GM21528 (cell line): ENCODE measurements at regions not wholly inside any gene's neighbourhood (a gene's known extent, or its start where the extent isn't known, plus 50 kb on each side); places are given as distances from the start of the nearest gene placed in this dataset.

Source experiments
- ATAC-seq: cut with Tn5 transposase; IDR thresholded peaks from one replicate; pipeline ENCODE4 v1.9.1; 2021; ENCODE audit warnings: mild to moderate bottlenecking, moderate library complexity; ENCODE audit not compliant: unreplicated experiment, low FRiP score

DNA sequence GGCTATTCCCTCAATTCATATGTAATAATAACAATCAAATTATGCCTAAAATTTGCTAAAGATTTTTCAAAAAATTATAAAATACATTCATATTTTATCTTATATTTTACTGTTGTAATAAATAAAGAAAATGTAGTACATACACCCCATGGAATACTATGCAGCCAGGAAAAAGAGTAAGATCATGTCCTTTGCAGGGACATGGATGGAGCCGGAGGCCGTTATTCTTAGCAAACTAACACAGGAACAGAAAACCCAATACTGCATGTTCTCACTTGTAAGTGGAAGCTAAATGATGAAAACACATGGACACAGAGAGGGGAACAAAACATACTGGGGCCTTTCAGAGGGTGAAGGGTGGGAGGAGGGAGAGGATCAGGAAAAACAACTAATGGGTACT is 584.2 kb upstream of the MMS22L start:
- ATAC-seq, result no peak

DNA sequence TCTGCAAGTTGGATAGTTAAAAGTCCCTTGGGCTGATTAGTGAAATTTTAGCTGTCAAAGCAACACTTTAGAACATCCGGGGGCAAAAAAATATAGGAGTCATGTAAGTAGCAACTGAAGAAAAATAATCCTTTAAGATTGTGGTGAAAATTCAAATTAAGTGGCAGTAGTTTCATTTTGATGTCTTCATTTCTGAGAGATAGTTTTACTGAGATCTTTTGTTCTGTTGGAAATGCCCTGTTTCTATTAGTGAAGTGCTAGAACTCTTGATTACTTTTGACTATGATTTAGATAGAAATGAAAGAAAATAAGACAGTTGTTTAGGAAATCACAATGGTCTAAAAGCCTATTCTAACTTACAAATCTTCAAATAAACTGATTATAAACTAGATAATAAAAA is 587.3 kb upstream of the MMS22L start:
- ATAC-seq, result no peak

DNA sequence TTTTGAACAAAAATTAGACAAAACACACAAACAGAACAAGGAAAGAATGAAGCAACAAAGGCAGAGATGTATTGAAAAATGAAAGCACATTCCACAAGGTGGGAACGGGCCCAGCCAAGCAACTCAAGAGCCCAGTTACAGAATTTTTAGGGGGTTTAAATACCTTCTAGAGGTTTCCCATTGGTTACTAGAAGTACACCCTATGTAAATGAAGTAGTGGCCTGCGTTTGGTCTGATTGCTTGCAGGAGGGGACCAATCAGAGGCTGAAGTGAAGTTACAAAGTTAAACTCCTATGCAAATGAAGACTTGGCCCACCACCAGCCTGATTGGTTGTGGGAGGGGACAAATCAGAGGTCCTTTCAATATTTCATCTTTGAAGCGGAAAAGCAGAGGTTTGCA is 593.7 kb upstream of the MMS22L start:
- no peak for ATAC-seq

DNA sequence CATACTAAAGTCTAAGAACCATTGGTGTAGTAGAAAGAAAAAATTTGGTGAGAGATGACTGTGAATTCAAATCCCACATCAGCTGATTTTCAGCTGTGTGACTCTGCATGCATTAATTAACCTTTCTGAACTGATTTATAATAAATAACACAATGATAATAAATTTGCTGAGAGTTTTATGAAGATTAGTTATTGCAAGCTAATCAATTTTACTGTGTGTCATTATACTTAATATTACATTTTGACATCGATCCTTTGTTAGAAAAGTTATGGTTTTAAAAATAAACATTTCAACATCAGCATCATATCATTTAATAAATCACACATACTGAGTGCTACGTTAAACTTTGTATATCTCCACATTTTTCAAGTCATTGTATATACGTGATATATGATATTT is 599.7 kb upstream of the MMS22L start:
- no peak for ATAC-seq

DNA sequence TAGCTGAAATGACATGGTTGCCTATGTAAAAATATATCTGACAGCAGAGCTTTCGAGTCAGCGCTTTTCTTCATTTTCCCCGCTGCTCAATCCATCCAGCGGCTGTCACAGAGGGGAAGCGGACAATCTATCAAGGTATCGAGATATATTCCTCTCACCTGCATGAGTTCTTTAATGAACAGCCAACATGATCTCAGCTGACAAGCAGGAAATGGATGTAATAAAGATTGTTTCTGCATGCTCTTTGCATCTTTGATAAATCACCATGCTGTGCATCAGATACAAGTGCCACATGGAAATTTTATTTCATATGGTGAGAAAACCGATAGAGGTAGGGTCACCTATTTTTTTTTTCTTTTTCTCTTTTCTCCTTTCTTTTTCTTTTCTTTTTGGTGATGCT is 602.3 kb upstream of the MMS22L start:
- no peak for ATAC-seq

DNA sequence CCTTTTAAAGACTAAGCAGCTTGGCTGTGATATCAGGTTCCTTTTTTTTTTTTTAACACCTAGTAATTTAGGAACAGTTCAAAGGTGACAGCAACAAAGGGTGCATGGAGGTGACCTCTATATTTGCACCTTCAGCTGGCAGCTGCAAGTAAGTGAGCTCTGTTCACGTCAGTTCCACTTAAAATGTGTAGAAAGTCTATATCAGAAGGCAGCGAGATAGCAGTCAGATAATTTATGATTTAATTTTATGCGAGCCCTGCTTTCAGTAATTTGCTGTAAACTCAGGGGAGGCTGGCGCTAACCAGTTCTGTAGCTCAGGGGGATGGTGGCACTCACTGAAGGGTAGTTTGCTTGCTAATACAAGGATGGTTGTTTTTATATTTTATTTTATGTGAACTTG is 602.8 kb upstream of the MMS22L start:
- no peak for ATAC-seq

DNA sequence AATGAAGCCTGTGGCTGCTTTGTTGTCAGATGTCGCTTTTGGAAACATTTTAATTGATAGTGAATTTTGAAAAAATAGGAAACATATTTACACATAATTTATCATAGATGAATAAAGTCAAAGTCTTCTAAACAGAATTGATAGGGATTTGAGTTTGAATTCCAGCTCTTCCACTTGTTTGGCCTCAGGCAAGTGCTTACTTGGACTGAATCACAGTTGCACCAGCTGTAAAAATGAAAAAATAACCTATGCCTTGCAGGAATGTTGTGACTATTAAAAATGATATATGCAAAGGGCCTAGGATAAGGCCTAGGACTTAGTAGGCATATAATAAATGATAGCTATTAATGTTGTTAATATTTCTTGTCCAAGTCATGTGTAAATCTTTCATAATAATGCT is 618.5 kb upstream of the MMS22L start:
- ATAC-seq, result no peak

DNA sequence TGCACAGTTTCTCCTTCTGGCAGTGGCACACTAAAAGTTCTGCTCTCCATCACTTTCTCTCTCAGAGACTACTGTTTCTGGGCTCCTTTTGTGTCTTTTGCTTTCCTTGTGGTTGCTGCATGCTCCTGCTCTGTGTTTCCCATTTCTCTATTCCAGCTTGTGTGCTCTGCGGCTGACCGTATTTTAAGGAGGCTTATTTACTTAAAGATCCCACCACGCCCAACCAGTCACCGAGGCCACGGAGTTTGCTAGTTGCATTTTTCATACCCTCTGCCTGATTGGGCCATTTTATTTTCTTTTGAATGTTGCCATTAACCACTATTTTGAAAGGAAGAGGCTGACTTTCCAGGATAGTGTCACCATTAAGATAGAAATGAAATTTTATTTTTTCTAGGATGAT is 626.4 kb upstream of the MMS22L start:
- ATAC-seq, result no peak

DNA sequence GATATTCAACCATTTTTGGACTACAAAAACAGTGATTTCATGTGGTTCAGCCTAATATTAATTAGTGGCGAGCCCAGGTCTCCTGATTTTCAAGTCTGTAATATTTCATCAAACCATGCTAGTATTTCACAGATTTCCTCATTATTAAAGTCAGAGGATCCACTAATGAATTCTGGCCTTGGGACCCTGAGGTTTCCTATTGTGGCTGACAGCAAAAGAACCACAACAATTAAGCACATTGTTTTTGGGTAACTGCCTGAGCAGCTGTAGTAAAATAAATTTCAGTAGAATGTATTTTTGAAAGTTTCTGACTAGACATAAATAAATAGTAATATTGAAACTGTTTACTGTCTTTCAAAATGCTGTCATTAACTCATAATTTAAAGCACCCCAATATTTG is 630.7 kb upstream of the MMS22L start:
- no peak for ATAC-seq

DNA sequence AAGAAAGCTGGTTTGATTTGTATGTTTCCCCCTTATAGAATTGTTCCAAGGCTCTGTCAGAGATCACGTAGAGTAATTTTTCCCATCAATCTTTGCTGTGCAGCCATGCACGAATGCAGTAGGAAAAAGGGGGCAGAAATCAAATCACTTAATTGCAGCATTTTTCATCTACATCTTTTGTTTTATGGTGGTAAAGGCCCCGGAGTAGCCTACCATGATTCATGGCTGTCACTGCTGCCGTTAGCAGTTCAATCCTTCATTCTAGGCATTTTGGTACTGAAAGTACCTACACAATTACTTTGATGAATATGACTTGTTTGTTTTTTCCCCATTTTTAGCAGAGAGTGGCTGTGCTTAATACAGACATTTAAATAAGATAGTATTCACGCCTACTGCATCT is 631.9 kb upstream of the MMS22L start:
- ATAC-seq, result no peak

DNA sequence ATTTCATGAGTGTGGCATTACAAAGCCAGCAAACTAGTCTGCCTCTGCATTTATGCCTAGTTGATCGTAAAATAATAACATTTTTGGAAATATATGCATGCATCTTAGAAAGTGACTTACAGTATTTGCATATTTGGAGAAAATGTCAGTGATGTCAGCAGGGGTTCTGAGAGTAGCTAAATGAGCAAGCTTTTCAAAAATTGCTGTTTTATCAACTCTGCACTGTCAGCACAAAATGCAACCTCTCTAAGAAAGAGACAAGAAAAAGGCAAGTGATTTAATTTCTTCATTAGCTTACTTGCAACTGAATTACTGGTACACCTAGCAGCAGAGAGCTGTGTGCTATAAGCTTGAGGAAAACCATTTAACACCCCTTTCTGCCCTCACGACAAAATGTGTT is 632.5 kb upstream of the MMS22L start:
- no peak for ATAC-seq

DNA sequence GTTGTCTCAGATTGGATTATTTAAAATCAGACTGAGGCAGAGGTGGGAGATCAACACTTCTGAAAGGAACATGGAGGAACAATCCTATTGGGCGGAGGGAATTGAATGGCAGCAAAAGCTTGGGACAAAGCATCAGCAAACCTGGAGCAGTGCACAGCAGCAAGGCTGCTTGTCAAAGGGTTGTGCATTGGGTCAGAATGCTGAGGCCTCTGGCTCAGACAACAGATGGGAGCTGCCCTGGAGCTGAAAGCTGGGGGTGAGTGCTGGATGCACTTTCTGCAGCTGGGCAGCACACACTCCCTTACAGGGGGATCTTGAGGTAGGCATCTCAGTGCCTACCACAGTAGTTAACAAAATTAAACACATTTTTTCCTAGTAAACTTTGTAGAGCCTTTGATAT is 634.4 kb upstream of the MMS22L start:
- ATAC-seq, result no peak

DNA sequence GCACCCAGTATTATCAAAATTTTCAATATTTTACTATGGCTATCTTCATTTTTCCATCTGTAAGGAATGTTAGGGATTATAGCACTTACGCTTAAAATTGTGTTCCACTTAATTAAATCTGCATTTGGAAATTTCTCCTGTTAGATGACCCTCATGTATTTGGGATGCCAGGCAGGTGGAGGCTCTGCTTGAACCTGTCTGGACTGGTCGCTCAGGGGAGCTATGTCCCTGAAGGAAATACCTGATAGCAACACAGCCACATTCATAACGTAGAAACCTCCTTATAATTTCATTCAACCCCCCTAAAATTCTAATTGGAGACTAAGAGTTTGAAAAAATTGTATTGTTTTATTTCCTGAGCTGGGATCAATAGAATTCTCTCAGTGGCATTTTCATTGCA is 636.0 kb upstream of the MMS22L start:
- ATAC-seq, result no peak

DNA sequence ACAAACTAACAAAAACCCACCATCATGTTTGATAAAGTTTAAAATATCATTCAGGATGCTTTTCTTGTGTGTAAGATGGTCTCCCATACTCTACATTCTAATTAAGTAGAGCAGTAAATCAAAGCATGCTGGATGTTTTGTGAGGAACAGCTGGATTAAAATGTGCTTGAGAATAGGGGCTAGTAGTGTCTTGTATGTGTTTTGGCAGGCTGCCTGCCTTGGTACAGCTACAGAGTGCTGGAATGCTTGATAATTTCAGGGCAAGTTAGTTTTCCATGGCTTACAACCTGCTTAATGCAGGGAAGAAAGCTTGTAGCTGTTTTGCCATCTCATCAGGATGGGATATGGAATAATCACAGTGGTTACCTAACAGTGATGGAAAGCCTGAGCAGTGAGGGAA is 636.6 kb upstream of the MMS22L start:
- no peak for ATAC-seq

DNA sequence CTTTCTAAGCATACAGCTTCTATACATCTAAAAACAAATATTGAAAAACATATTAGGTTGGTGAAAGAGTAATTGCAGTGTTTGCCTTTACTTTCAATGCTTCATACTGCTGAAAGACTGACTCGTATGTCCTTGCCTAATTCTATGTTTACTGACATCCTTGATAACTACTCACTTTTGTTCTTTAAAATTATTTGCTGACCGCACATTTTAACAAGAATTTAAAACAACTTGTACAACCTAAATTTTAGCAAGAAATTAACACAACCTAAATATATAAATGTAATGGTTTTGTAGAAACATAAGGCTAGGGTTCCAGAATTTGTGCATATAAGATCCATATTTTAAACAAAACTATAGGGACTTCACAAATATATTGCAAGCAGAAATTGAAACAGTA is 640.2 kb upstream of the MMS22L start:
- ATAC-seq, result no peak

DNA sequence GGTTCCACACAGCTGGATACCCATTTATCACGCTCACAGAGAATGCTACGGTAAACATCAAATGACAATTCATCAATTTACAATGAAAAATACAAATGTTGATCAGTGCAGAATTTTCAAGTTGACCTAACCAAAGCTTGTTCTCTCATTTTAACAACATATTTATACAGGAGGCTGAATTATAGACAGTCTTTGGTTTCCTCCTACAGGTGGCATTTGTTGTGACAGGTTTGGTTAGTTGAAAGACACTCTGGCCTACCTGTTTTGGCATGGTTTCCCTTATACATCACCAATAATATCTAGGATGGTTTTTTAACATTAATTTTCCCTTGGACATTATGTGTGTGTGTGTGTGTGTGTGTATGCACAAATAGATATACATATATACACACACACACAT is 642.5 kb upstream of the MMS22L start:
- ATAC-seq, result no peak

DNA sequence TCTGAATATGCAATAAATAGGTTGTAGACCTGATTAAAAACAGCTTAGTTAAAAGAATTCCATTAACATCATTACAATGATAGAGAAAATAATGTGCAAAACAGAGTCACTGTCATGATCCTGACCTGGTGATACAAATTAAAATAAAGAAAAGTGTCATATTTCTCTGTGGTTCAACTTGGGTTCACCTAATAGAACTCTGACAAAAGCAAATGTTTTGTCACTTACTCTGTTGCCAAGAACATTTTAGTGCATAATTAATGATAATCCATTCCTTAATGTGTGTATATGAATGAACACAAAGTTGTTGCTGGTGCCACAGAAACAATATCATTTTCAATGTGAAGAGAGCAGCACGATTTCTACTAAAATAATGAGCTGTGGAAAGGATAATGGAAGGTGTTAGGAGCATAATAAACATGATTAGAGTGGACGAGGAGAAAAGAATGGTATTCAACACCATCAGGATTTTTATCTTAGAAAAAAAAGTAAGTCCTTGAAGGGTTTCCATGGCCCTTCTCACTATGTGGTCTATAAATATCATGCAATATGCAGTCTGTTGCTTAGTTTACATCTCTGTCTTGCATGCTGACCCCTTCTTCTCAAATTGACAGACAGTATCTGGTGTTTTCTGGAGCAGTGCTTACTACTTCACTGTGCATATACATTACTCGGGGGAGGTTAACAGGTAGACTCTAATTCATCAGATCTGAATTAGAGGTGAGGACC is 656.6 kb upstream of the MMS22L start:
- ATAC-seq, result no peak

DNA sequence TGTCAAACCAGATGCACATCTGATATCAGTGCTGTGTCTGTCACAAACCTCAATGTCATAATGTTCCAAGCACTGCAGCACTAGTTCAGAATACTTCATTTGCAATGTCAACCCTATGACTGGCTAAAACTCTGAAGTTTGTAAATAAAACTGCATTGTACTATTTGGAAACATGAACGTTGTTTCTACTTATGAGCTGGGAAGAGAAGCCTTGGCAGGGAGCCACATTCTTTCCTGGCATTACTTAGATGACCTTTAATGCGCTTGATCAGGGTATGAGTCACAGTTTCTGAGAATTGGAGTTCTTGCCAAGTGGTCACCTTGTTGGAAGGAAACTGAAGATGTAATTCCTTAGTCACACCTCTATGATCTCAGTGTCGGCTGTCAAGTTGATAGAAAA is 664.8 kb upstream of the MMS22L start:
- no peak for ATAC-seq

DNA sequence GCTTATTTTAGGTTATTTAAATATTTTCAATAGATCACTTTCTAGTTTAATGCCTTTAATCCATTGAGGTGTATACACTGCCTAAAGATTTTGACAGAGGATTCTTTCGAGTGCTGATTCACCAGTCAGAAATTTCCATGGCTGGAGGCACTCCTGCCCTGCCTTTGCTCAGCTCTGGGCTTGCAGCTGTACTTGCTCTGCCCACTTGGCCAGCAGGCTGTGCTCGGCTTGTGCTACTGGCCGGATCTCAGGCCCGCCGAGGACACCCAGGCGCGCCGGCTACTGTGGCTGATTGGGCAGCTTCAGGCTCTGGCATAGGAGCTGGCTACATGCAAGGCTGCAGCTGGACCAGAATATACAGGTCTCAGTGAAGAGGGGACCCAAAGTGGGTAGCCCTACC is 675.1 kb upstream of the MMS22L start:
- ATAC-seq, result no peak

DNA sequence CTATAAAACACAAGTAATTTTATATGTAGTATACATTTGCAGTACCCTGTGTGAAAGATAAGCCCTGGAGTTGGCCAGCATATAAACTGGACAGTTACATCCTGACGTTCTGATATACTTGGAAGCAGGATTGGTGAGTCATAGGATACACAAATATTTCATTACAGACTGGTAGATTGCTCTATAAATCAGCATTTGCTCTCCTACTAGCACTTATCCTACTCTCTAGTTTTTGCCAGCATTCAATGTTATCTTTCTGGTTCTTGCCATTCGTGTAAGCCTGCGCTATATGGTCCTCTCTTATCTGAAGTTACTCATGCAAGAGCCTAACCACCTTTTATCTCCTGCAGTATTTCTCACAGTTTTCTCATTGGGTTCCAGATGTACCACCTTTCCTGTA is 680.2 kb upstream of the MMS22L start:
- no peak for ATAC-seq

DNA sequence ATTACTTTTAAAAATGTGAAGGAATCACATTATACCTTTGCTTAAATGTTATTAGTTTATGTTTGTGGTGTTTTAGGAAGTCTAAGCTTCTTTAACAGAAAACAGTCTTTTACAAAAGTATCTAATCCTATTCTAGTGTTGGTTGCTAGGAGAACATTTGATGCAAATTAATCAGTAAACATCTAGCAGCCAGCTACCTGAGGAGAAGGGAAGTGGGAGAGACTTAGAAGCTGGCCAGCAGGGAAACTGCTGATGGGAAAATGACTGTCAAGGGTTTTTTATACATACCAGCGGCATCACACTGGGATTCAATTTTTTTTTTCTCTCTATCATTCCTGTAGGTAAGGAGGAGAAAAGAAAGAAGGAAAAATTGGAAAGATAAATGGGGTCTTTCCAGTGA is 686.0 kb upstream of the MMS22L start:
- ATAC-seq, result no peak

DNA sequence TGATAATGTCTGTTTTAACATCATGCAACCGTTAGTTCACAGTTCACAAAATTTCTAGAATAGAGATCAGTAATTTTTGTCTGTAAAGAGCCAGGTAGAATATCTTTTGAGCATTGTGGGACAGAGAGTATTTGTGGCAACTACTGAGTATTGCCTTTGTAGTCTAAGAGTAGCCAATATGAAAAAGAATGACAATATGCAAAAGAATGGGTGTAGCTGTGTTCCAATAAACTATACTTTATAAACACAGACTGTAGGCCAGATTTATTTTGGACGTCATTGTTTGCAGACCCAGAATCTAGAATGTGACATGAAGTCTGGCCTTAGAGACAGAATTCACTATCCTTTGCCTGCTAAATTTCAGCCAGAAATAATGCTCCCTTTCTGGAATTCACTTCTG is 694.1 kb upstream of the MMS22L start:
- no peak for ATAC-seq

DNA sequence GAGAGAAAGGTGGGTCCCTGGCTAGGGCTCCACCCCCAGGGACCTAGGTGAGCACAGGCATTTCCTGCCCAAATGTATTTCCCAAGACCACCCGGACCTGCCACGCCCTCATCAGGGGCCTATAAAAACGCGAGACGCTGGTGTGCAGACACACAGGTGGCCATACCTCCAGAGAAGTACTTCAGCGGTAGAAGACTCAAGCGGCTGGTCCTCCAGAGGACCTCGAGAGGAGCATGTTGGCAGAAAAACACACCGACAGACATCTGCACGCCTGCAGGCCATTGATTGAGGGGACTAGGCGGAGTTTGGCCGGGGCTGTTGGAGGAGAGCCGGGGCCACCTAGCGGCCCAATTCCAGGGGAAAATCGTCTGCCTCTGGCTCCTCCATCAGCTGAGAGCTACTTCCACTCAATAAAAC is 695.8 kb upstream of the MMS22L start:
- no peak for ATAC-seq
